ENCODE measurements at regions not wholly inside any gene's neighbourhood (a gene's known extent, or its start where the extent isn't known, plus 50 kb on each side); places are given as distances from the start of the nearest gene placed in this dataset.

GRCh38 chr15:94777037-94777436 lies 545.7 kb downstream of the MCTP2 start:
- Histone ChIP-seq H3K27me3 (no peaks in the 10 kb centered on the region), H3K27ac (no peak overlapping the region), H3K36me3 (no peaks in the 10 kb centered on the region), H3K4me1 (peaks cover 6% of the 10 kb centered on the region; the same call in 1 of the 2 replicates), H4K20me1 (no peaks in the 10 kb centered on the region), H3K4me2 (no peak overlapping the region), H3K9ac (no peak overlapping the region), H3K9me3 (no peaks in the 10 kb centered on the region), H3K4me3 (no peak overlapping the region)
- no peak for TF ChIP-seq Cebpa-rat (IDR thresholded peaks at IDR 0.05)

- no peak overlapping the region for H3K27ac ChIP-seq
- H3K27me3 ChIP-seq: no peaks in the 10 kb centered on the region
- no peaks in the 10 kb centered on the region for H3K36me3 ChIP-seq
- no peak overlapping the region for H3K4me2 ChIP-seq
- no peak overlapping the region for H3K9ac ChIP-seq
- peaks cover 6% of the 10 kb centered on the region; the same call in 1 of the 2 replicates for H3K4me1 ChIP-seq
- no peak for TF ChIP-seq Cebpa-rat (IDR thresholded peaks at IDR 0.05)
- no peaks in the 10 kb centered on the region for H3K9me3 ChIP-seq
- H3K4me3 ChIP-seq: no peak overlapping the region
- H4K20me1 ChIP-seq: no peaks in the 10 kb centered on the region
Measured at GRCh38 chr15:94778840-94779239, 547.5 kb downstream of the MCTP2 start.

- Histone ChIP-seq H3K9ac (no peak overlapping the region), H3K27ac (no peak overlapping the region), H3K27me3 (no peaks in the 10 kb centered on the region), H3K9me3 (no peaks in the 10 kb centered on the region), H3K4me2 (no peak overlapping the region), H3K4me1 (0 out of 2 replicates have a peak, but pooled peaks cover under 1% of the 10 kb centered on the region), H3K36me3 (no peaks in the 10 kb centered on the region), H4K20me1 (no peaks in the 10 kb centered on the region), H3K4me3 (no peak overlapping the region)
- no peak for TF ChIP-seq Cebpa-rat (IDR thresholded peaks at IDR 0.05)
Measured at GRCh38 chr15:94780166-94780565, 548.8 kb downstream of the MCTP2 start.

- Histone ChIP-seq H3K4me3 (no peak overlapping the region), H3K9ac (no peak overlapping the region), H3K27ac (no peak overlapping the region), H3K4me1 (no peaks in the 10 kb centered on the region), H3K27me3 (no peaks in the 10 kb centered on the region), H3K9me3 (no peaks in the 10 kb centered on the region), H3K4me2 (no peak overlapping the region), H3K36me3 (no peaks in the 10 kb centered on the region), H4K20me1 (no peaks in the 10 kb centered on the region)
- TF ChIP-seq Cebpa-rat (IDR thresholded peaks at IDR 0.05): no peak
Measured at GRCh38 chr15:94785091-94785490, 553.7 kb downstream of the MCTP2 start.

- H4K20me1 ChIP-seq: no peaks in the 10 kb centered on the region
- no peak overlapping the region for H3K4me2 ChIP-seq
- H3K27me3 ChIP-seq: no peaks in the 10 kb centered on the region
- no peak for TF ChIP-seq Cebpa-rat (IDR thresholded peaks at IDR 0.05)
- H3K36me3 ChIP-seq: no peaks in the 10 kb centered on the region
- H3K27ac ChIP-seq: no peak overlapping the region
- no peak overlapping the region for H3K4me3 ChIP-seq
- no peak overlapping the region for H3K9ac ChIP-seq
- H3K4me1 ChIP-seq: no peaks in the 10 kb centered on the region
- no peaks in the 10 kb centered on the region for H3K9me3 ChIP-seq
Measured at GRCh38 chr15:94791008-94791407, 559.6 kb downstream of the MCTP2 start.

- no peak for TF ChIP-seq Cebpa-rat (IDR thresholded peaks at IDR 0.05)
- Histone ChIP-seq H3K27me3 (no peaks in the 10 kb centered on the region), H3K4me1 (no peaks in the 10 kb centered on the region), H3K4me3 (no peak overlapping the region), H4K20me1 (no peaks in the 10 kb centered on the region), H3K9ac (no peak overlapping the region), H3K36me3 (no peaks in the 10 kb centered on the region), H3K27ac (no peak overlapping the region), H3K9me3 (no peaks in the 10 kb centered on the region), H3K4me2 (no peak overlapping the region)
Measured at GRCh38 chr15:94791510-94791909, 560.1 kb downstream of the MCTP2 start.

GRCh38 chr15:94792196-94792595 lies 560.8 kb downstream of the MCTP2 start:
- no peak overlapping the region for H3K4me2 ChIP-seq
- H3K27ac ChIP-seq: no peak overlapping the region
- H3K4me3 ChIP-seq: no peak overlapping the region
- no peak overlapping the region for H3K9ac ChIP-seq
- H3K4me1 ChIP-seq: no peaks in the 10 kb centered on the region
- no peaks in the 10 kb centered on the region for H3K9me3 ChIP-seq
- no peaks in the 10 kb centered on the region for H4K20me1 ChIP-seq
- H3K36me3 ChIP-seq: no peaks in the 10 kb centered on the region
- no peak for TF ChIP-seq Cebpa-rat (IDR thresholded peaks at IDR 0.05)
- H3K27me3 ChIP-seq: no peaks in the 10 kb centered on the region

- Histone ChIP-seq H3K4me3 (no peak overlapping the region), H3K4me2 (no peak overlapping the region), H3K9ac (no peak overlapping the region), H3K9me3 (peaks cover under 1% of the 10 kb centered on the region; the same call in 1 of the 2 replicates), H4K20me1 (no peaks in the 10 kb centered on the region), H3K4me1 (no peaks in the 10 kb centered on the region), H3K27me3 (no peaks in the 10 kb centered on the region), H3K36me3 (no peaks in the 10 kb centered on the region), H3K27ac (no peak overlapping the region)
- TF ChIP-seq Cebpa-rat (IDR thresholded peaks at IDR 0.05): no peak
Measured at GRCh38 chr15:94793207-94793606, 561.8 kb downstream of the MCTP2 start.

GRCh38 chr15:94793641-94794040 lies 562.3 kb downstream of the MCTP2 start:
- Histone ChIP-seq H3K4me1 (no peaks in the 10 kb centered on the region), H3K27me3 (no peaks in the 10 kb centered on the region), H3K4me3 (no peak overlapping the region), H3K27ac (no peak overlapping the region), H3K9ac (no peak overlapping the region), H4K20me1 (no peaks in the 10 kb centered on the region), H3K36me3 (no peaks in the 10 kb centered on the region), H3K4me2 (no peak overlapping the region), H3K9me3 (peaks cover 4% of the 10 kb centered on the region; the same call in 1 of the 2 replicates)
- TF ChIP-seq Cebpa-rat (IDR thresholded peaks at IDR 0.05): no peak

GRCh38 chr15:94804613-94805012 lies 573.3 kb downstream of the MCTP2 start:
- H4K20me1 ChIP-seq: no peaks in the 10 kb centered on the region
- peaks cover 8% of the 10 kb centered on the region for H3K9me3 ChIP-seq
- H3K27me3 ChIP-seq: no peaks in the 10 kb centered on the region
- no peak overlapping the region for H3K9ac ChIP-seq
- no peak overlapping the region for H3K4me2 ChIP-seq
- H3K4me3 ChIP-seq: no peak overlapping the region
- H3K36me3 ChIP-seq: no peaks in the 10 kb centered on the region
- no peak overlapping the region for H3K27ac ChIP-seq
- H3K4me1 ChIP-seq: no peaks in the 10 kb centered on the region
- TF ChIP-seq Cebpa-rat (IDR thresholded peaks at IDR 0.05): no peak

GRCh38 chr15:94815110-94815731 lies 583.9 kb downstream of the MCTP2 start:
- Histone ChIP-seq H3K27ac (no peak overlapping the region), H3K9me3 (no peaks in the 10 kb centered on the region), H3K27me3 (no peaks in the 10 kb centered on the region), H3K4me1 (no peaks in the 10 kb centered on the region), H3K4me2 (no peak overlapping the region), H3K36me3 (no peaks in the 10 kb centered on the region), H4K20me1 (no peaks in the 10 kb centered on the region), H3K9ac (no peak overlapping the region), H3K4me3 (no peak overlapping the region)
- no peak for TF ChIP-seq Cebpa-rat (IDR thresholded peaks at IDR 0.05)

All from BLaER1 (cell line).